ENCODE measurements at regions not wholly inside any gene's neighbourhood (a gene's known extent, or its start where the extent isn't known, plus 50 kb on each side); places are given as distances from the start of the nearest gene placed in this dataset.

DNA sequence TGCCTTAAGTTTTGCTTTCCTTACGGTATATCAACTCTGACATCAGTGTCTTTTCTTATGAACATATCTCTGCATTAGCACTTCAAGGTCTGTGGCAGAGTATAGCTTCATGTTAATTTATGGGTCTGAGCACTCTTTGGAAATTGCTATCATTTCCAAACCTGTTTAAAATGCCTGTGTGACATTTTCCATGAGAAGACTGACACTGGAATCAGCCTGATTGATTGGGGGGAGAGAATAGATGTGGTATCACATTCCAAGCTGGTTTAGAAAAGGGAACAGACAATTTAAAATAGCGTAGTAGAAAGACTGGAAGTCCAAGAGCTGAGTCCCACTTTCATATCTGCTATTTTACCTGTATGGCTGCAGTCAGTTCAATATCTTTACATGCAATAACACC is 272.1 kb upstream of the CDH10 start:
- TF ChIP-seq, protein P1, sequence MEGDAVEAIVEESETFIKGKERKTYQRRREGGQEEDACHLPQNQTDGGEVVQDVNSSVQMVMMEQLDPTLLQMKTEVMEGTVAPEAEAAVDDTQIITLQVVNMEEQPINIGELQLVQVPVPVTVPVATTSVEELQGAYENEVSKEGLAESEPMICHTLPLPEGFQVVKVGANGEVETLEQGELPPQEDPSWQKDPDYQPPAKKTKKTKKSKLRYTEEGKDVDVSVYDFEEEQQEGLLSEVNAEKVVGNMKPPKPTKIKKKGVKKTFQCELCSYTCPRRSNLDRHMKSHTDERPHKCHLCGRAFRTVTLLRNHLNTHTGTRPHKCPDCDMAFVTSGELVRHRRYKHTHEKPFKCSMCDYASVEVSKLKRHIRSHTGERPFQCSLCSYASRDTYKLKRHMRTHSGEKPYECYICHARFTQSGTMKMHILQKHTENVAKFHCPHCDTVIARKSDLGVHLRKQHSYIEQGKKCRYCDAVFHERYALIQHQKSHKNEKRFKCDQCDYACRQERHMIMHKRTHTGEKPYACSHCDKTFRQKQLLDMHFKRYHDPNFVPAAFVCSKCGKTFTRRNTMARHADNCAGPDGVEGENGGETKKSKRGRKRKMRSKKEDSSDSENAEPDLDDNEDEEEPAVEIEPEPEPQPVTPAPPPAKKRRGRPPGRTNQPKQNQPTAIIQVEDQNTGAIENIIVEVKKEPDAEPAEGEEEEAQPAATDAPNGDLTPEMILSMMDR (conservative IDR thresholded peaks at IDR 0.05; ENCODE audit: low read length): no peak
- no peak for TF ChIP-seq EZH2phosphoT487 (IDR thresholded peaks at IDR 0.05; ENCODE audit: borderline replicate concordance, low read depth, low read length)

Data from OCI-LY7 (cell line).